ENCODE measurements at regions not wholly inside any gene's neighbourhood (a gene's known extent, or its start where the extent isn't known, plus 50 kb on each side); places are given as distances from the start of the nearest gene placed in this dataset.
A peak's percentile ranks its signal among the peaks of the same experiment; 100 is the strongest.

DNA sequence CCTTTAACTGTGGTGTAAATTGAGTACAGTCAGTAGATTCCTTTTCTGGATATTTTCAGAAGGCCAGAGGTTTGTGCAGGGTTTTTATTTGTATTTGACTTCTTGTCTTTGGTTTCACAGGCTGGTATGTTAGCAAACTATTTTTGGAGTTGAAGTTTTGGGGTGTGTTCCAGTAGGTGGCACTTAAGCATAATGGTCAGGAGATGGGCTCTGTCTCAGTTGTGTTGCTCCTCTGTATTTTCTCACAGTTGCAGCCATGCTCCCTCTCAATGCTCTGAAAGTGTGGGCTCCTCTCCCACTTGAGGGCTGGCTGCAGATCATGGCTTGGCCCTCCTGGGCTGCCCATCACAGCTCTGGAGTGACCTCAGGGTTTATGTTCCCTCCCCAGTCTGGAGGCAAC is 267.0 kb upstream of the PCSK5 start:
- H3K4me1 Mint-ChIP-seq, result no peaks in the 10 kb centered on the region
- peaks cover 28% of the 10 kb centered on the region for H3K9me3 Mint-ChIP-seq
- H3K4me3 Mint-ChIP-seq, result no peak overlapping the region
- H3K36me3 Mint-ChIP-seq (ENCODE audit: low read depth), result no peaks in the 10 kb centered on the region
- no peak overlapping the region for H3K27ac Mint-ChIP-seq
- H3K27me3 Mint-ChIP-seq (ENCODE audit: low read depth), result no peaks in the 10 kb centered on the region
- TF ChIP-seq, protein P1, sequence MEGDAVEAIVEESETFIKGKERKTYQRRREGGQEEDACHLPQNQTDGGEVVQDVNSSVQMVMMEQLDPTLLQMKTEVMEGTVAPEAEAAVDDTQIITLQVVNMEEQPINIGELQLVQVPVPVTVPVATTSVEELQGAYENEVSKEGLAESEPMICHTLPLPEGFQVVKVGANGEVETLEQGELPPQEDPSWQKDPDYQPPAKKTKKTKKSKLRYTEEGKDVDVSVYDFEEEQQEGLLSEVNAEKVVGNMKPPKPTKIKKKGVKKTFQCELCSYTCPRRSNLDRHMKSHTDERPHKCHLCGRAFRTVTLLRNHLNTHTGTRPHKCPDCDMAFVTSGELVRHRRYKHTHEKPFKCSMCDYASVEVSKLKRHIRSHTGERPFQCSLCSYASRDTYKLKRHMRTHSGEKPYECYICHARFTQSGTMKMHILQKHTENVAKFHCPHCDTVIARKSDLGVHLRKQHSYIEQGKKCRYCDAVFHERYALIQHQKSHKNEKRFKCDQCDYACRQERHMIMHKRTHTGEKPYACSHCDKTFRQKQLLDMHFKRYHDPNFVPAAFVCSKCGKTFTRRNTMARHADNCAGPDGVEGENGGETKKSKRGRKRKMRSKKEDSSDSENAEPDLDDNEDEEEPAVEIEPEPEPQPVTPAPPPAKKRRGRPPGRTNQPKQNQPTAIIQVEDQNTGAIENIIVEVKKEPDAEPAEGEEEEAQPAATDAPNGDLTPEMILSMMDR (IDR thresholded peaks at IDR 0.05; ENCODE audit: unreplicated experiment in 3 of 3), result no peak

DNA sequence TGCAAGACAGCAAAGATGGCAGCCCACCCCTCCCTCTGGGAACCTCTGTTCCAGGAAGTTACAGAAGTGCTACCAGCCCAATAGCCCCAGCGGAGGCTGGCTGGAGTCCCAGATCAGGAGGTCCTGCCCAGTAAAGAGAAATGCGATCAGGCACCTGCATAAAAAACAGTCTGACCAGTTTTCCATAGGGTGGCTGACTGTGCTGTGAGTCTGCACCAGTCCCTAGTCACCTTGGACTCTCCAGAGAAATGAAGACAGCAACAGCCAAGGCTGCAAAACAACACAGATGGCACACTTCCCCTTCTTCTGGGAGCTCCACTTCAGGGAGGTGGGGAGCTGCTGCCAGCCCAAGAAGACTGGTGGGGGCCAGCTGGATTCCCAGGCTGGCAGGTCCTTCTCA is 265.5 kb upstream of the PCSK5 start:
- no peaks in the 10 kb centered on the region for H3K36me3 Mint-ChIP-seq (ENCODE audit: low read depth)
- no peaks in the 10 kb centered on the region for H3K27me3 Mint-ChIP-seq (ENCODE audit: low read depth)
- peaks cover 32% of the 10 kb centered on the region for H3K9me3 Mint-ChIP-seq
- no peaks in the 10 kb centered on the region for H3K4me1 Mint-ChIP-seq
- TF ChIP-seq, protein P1 (IDR thresholded peaks at IDR 0.05; ENCODE audit: unreplicated experiment in 3 of 3), result no peak
- H3K4me3 Mint-ChIP-seq, result no peak overlapping the region
- H3K27ac Mint-ChIP-seq, result no peak overlapping the region

DNA sequence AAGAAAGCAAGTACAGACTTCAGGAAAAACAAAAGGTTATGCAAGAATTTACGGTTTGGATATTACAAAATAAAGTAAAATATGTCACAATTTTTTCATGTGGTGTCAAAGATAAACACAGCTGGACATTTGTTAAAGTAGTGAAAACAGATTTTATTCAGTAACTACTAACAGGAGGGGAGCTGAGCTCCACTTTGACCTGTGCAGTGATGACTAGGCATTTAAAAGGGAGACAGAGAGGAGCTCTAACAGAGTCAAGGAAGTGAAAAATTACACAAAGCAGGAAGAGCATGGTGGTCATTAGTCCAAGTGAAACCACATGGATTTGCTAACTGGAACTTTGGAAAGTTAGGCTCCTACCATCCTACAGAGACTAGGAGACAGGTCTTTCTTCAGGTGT is 263.6 kb upstream of the PCSK5 start:
- no peaks in the 10 kb centered on the region for H3K36me3 Mint-ChIP-seq (ENCODE audit: low read depth)
- peaks cover 26% of the 10 kb centered on the region for H3K9me3 Mint-ChIP-seq
- H3K27me3 Mint-ChIP-seq (ENCODE audit: low read depth), result no peaks in the 10 kb centered on the region
- H3K27ac Mint-ChIP-seq, result no peak overlapping the region
- no peak overlapping the region for H3K4me3 Mint-ChIP-seq
- TF ChIP-seq, protein P1 (IDR thresholded peaks at IDR 0.05; ENCODE audit: unreplicated experiment in 3 of 3), result no peak
- H3K4me1 Mint-ChIP-seq, result no peaks in the 10 kb centered on the region

DNA sequence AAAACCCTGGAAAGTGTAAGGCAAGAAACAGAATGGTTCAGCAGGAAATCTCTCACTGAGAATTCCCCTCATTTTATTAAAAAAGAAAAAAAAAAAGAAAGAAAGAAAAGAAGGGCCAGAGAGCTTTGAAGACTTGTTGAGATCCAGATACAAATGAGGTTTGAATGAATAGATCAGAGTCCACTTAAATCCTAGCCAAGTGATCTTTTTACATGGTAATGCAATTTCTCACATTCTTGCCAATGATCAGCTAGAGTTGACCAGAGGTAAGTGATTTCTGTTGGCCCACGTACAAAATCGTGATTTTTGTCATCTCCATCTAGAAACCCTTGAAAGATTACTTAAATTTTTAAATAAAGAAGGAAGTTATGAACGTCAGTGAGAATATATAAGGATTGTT is 261.5 kb upstream of the PCSK5 start:
- TF ChIP-seq, protein P1 (IDR thresholded peaks at IDR 0.05; ENCODE audit: unreplicated experiment in 3 of 3), result no peak
- Mint-ChIP-seq H3K36me3 (ENCODE audit: low read depth) (no peaks in the 10 kb centered on the region), H3K4me3 (no peak overlapping the region), H3K9me3 (peaks cover 11% of the 10 kb centered on the region), H3K4me1 (peaks cover 7% of the 10 kb centered on the region), H3K27ac (no peak overlapping the region), H3K27me3 (ENCODE audit: low read depth) (no peaks in the 10 kb centered on the region)

DNA sequence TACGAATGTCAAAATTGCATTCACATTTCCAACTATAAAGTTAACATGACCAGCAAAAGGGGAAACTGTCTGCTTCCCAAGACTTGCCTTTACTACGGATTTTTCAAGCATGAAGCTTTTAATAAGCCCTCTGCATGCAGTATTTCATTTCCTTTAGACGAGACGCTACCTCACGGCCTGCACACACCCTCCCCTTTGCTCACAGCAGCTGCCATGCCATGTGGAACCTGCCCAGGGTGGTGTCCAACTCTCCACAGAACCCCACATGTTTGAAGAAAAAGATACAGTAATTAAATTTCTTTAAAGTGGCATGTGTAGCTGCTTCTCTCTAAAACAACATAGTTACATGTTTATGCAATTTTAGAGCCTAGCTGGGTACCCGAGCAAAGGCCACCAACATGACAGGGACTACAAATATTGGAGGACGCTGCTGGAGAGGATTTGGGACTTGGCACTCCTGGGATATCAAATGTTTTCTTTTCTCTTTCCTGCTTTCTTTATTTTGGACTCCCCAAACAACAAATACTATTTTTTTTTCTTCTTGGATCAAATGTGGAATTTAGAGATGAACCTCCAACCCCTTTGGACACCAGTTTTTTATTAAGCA is 256.9 kb upstream of the PCSK5 start:
- Mint-ChIP-seq H3K27ac (peak overlapping the region in 2 of 3 experiments; percentile 11 to 28), H3K9me3 (peaks cover 6% of the 10 kb centered on the region), H3K4me3 (no peak overlapping the region), H3K27me3 (ENCODE audit: low read depth) (peaks cover 3% of the 10 kb centered on the region), H3K4me1 (peaks cover 15% of the 10 kb centered on the region), H3K36me3 (ENCODE audit: low read depth) (no peaks in the 10 kb centered on the region)
- TF ChIP-seq, protein P1 (IDR thresholded peaks at IDR 0.05; ENCODE audit: unreplicated experiment in 3 of 3), result no peak

DNA sequence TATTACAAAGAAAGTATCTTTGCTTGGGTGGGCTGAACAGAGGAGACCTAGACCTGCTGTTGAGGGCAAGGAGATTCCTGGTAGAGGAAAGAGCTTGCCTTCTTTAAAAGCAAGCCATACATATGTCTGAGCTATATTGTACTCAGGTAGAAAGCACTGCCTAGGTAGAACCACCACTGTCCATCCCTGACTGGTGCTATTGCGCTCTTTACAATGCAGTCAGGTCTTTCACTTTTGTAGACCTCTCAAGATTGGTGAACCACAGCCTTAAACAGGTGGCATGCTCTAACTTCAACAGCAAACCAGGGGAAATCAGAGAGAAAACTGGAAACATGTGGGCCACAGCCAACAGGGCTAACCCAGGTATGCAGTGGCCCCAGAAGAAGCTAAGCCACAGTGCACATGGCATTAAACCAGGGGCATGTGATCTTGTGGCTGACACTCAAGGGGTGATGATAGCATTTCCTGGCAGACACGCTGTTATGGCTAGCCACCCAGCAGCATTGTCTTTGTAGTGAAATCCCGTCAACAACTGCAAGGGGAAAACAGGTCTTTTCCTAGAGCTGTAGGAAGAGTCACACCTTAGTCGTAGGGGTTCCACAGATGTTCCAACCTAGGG is 253.9 kb upstream of the PCSK5 start:
- Mint-ChIP-seq H3K4me3 (no peak overlapping the region), H3K27ac (no peak overlapping the region), H3K4me1 (peaks cover 18% of the 10 kb centered on the region), H3K27me3 (ENCODE audit: low read depth) (peaks cover 3% of the 10 kb centered on the region), H3K36me3 (ENCODE audit: low read depth) (no peaks in the 10 kb centered on the region), H3K9me3 (no peaks in the 10 kb centered on the region)
- TF ChIP-seq, protein P1 (IDR thresholded peaks at IDR 0.05; ENCODE audit: unreplicated experiment in 3 of 3), result no peak

Measured in nephron (organoid).